Chondrocyte (in vitro differentiated cells): ENCODE measurements at regions not wholly inside any gene's neighbourhood (a gene's known extent, or its start where the extent isn't known, plus 50 kb on each side); places are given as distances from the start of the nearest gene placed in this dataset.

Source experiments
- DNase-seq: peaks from one replicate; pipeline ENCODE4 v3.0.0; 2021; ENCODE audit warnings: mixed read lengths, low spot score
- H3K27ac Mint-ChIP-seq: one replicate; pipeline ENCODE4 v1.8.0; 2021; ENCODE audit warnings: mild to moderate bottlenecking, moderate library complexity, mixed read lengths; ENCODE audit not compliant: unreplicated experiment
- H3K27me3 Mint-ChIP-seq: 2 replicates; pipeline ENCODE4 v1.8.0; 2021; ENCODE audit warnings: low read depth, mixed read lengths
- H3K36me3 Mint-ChIP-seq: 2 replicates; pipeline ENCODE4 v1.8.0; 2021; ENCODE audit warnings: low read depth, mixed read lengths
- H3K4me1 Mint-ChIP-seq: 2 replicates; pipeline ENCODE4 v1.8.0; 2021; ENCODE audit warnings: low read depth, mild to moderate bottlenecking, mixed read lengths
- H3K4me3 Mint-ChIP-seq: one replicate; pipeline ENCODE4 v1.8.0; 2021; ENCODE audit warnings: mild to moderate bottlenecking, moderate library complexity, mixed read lengths; ENCODE audit not compliant: unreplicated experiment
- H3K9me3 Mint-ChIP-seq: 2 replicates; pipeline ENCODE4 v1.8.0; 2021; ENCODE audit warnings: low read depth, mixed read lengths
- TF ChIP-seq, protein P1 (sequence below): fragments of 200-600 bp; sonication (generic); IDR thresholded peaks from 2 replicates; pipeline ENCODE4 v1.5.0; 2021; ENCODE audit warnings: antibody characterized with exemption, mild to moderate bottlenecking, moderate library complexity

GRCh38 chr17:34010534-34010933 is 244.6 kb upstream of the CCL2 start:
- Mint-ChIP-seq H3K27ac (no peak overlapping the region), H3K36me3 (no peaks in the 10 kb centered on the region), H3K4me1 (no peaks in the 10 kb centered on the region), H3K27me3 (peaks cover 2% of the 10 kb centered on the region), H3K9me3 (peaks cover under 1% of the 10 kb centered on the region), H3K4me3 (no peak overlapping the region)
- DNase-seq: no peak
- TF ChIP-seq, protein P1, sequence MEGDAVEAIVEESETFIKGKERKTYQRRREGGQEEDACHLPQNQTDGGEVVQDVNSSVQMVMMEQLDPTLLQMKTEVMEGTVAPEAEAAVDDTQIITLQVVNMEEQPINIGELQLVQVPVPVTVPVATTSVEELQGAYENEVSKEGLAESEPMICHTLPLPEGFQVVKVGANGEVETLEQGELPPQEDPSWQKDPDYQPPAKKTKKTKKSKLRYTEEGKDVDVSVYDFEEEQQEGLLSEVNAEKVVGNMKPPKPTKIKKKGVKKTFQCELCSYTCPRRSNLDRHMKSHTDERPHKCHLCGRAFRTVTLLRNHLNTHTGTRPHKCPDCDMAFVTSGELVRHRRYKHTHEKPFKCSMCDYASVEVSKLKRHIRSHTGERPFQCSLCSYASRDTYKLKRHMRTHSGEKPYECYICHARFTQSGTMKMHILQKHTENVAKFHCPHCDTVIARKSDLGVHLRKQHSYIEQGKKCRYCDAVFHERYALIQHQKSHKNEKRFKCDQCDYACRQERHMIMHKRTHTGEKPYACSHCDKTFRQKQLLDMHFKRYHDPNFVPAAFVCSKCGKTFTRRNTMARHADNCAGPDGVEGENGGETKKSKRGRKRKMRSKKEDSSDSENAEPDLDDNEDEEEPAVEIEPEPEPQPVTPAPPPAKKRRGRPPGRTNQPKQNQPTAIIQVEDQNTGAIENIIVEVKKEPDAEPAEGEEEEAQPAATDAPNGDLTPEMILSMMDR: no peak

GRCh38 chr17:34011599-34011998 is 243.5 kb upstream of the CCL2 start:
- no peaks in the 10 kb centered on the region for H3K36me3 Mint-ChIP-seq
- H3K4me1 Mint-ChIP-seq: no peaks in the 10 kb centered on the region
- no peak overlapping the region for H3K4me3 Mint-ChIP-seq
- peaks cover 2% of the 10 kb centered on the region for H3K27me3 Mint-ChIP-seq
- no peak overlapping the region for H3K27ac Mint-ChIP-seq
- no peak for DNase-seq
- TF ChIP-seq, protein P1: no peak
- H3K9me3 Mint-ChIP-seq: no peaks in the 10 kb centered on the region

- DNase-seq: no peak
- Mint-ChIP-seq H3K36me3 (no peaks in the 10 kb centered on the region), H3K27me3 (peaks cover 2% of the 10 kb centered on the region), H3K4me1 (no peaks in the 10 kb centered on the region), H3K27ac (no peak overlapping the region), H3K9me3 (no peaks in the 10 kb centered on the region), H3K4me3 (no peak overlapping the region)
- TF ChIP-seq, protein P1: no peak
Observed at GRCh38 chr17:34012709-34013375, 242.2 kb upstream of the CCL2 start.

- Mint-ChIP-seq H3K9me3 (peaks cover 3% of the 10 kb centered on the region), H3K4me1 (no peaks in the 10 kb centered on the region), H3K36me3 (no peaks in the 10 kb centered on the region), H3K4me3 (no peak overlapping the region), H3K27me3 (peaks cover 2% of the 10 kb centered on the region), H3K27ac (no peak overlapping the region)
- TF ChIP-seq, protein P1: no peak
- no peak for DNase-seq
Observed at GRCh38 chr17:34015253-34015652, 239.8 kb upstream of the CCL2 start.

- DNase-seq: no peak
- Mint-ChIP-seq H3K9me3 (peaks cover 8% of the 10 kb centered on the region), H3K27ac (no peak overlapping the region), H3K36me3 (no peaks in the 10 kb centered on the region), H3K4me1 (no peaks in the 10 kb centered on the region), H3K27me3 (no peaks in the 10 kb centered on the region), H3K4me3 (no peak overlapping the region)
- TF ChIP-seq, protein P1: no peak
Observed at GRCh38 chr17:34024386-34024785, 230.7 kb upstream of the CCL2 start.
